GM19193 (cell line): ENCODE measurements at regions not wholly inside any gene's neighbourhood (a gene's known extent, or its start where the extent isn't known, plus 50 kb on each side); places are given as distances from the start of the nearest gene placed in this dataset.

Experiments
- POLR2A ChIP-seq: IDR thresholded peaks from 4 replicates; pipeline ENCODE4 v1.6.1; 2011; ENCODE audit not compliant: insufficient read depth, insufficient read length; ENCODE audit errors: extremely low read depth

DNA sequence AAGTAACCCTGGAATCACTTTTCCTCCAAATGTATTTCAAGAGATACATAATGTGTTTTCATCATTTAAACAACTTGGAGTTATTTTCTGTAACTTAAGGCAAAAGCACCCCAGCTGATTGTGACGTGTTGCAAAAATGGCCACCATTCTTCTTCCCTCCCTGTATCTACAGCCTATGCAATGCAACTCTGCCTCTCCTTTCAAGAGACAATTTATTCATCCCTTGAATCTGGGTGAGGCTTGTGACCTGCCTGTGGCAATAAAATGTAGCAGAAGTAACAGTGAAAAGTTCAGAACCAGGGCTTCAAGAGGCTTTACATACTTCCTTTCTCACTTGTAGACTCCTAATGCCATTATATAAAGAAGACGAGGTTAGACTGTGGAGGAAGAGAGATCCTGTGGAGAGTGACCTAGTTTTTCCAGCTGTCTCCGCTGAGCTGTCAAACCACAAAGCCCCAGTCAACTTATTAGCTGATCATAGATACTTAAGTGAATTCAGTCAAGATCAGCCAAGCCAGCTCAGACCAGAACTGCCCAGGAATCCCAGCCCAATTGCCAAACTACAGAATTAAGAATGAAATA, 81.0 kb upstream of the KLF3 start:
- no peak for TF ChIP-seq POLR2A

DNA sequence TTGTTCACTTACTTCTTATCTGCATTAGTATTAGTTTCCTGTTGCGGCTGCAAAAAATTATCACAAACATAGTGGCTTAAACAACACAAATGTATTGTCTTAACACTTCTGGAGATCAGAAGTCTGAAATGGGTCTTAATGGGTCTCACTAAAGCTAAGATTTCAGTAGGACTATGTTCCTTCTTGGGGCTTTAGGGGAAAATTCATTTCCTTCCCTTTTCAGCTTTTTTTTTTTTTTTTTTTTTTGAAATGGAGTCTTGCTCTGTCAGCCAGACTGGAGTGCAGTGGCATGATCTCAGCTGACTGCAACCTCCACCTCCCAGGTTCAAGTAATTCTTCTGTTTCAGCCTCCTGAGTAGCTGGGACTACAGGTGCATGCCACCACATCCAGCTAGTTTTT, 78.1 kb upstream of the KLF3 start:
- no peak for TF ChIP-seq POLR2A

DNA sequence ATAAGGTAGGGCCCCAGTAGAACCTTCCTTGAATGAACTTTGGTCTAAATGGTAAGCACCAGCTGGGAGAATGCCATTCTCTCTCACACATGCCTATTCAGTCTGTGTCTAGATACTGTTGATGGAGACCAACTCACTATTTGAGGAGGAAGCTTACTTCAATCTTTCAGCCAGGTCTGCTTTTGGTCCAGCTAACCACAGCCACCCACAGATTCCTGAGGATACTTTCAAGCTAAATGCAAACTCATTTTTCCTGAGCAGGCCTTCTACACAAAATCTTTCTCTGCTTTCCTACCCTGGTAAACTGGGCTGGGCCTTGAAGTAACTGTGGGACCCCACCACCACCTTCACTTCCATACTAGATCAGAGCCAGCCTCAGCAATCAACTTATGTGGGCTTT, 76.9 kb upstream of the KLF3 start:
- TF ChIP-seq POLR2A: no peak

DNA sequence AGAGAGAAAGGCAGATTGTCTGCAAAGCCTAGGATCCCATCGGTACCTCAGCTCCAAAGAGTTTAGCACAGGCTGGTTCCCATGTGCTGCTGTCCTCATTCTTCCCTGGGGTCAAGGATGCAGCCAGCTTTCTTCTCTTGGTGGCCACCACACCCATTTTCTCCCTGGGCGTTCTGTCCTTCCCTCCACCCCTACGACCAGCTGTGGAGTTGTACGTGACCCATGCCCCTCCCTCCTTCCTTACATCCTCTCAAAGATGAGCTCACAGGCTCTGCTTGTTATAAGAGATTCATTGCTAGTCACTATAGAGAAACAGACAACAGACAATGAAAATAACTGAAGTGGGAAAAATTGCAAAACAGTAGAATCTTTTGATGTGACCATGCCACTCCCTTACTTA, 74.0 kb upstream of the KLF3 start:
- no peak for TF ChIP-seq POLR2A

DNA sequence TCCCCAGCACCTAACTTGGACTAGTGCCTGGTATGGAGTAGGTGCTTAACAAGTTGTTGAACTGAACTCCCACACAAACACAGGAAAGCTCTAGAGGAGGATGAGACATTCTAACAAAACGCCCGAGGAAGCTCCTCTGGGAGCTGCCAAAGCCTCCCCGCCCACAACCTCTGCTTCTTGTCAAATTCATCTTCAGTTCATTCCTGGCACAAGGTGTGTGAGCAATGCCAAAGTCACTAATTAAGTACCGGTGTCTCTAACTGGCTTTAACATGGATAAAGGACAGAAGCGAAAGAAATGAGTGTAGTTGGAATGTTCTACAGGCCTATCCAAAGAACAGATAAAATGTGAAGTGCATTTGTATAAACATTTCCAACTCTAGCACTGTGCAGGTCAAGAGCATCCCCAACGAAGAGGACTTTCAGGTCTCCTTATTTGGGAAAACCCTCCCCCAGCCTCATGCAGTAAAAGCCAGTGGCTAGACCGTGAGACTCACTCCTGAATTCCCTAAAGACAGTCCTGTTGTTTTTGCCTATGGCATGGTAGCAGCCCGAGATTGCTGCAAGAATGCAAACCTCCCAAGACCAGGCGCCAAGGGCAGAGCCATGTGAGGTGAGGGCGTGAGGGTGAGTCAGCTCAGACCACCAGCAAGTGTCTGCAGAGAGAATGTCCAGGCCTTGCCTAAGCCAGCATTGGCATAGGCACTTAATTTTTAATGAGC, 72.2 kb upstream of the KLF3 start:
- no peak for TF ChIP-seq POLR2A

DNA sequence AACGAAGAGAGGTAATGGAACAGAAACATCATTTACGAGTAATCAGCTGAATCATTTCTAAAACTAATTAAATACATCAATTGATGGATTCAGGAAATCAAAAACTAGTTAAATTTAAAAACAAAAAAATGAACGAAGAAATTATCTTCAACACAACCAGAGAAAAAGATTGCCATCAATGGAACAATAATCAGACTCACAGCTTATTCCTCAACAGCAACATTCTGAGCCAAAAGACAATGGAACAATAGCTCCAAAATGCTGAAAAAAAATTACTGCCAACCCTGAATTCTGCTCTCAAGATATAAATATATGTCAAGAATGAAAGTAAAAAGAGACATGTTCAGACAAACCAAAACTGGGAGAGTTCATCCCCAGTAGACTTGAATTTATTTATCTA, 65.5 kb upstream of the KLF3 start:
- TF ChIP-seq POLR2A: no peak

DNA sequence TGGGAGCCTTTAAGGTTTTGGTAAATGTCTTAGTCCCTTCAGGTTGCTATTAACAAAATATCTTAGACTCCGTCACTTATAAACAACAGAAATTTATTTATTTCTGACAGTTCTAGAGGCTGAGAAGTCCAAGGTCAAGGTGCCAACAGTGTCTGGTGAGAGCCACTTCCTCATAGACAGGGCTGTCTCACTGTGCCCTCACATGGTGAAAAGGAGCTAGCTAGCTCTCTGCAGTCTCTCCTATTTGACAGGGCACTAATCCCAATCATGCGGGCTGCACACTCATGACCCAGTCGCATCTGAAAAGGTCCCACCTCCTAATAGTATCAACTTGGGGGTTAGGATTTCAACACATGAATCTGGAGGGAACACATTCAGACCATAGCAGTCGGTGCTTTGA, 63.4 kb upstream of the KLF3 start:
- no peak for TF ChIP-seq POLR2A

DNA sequence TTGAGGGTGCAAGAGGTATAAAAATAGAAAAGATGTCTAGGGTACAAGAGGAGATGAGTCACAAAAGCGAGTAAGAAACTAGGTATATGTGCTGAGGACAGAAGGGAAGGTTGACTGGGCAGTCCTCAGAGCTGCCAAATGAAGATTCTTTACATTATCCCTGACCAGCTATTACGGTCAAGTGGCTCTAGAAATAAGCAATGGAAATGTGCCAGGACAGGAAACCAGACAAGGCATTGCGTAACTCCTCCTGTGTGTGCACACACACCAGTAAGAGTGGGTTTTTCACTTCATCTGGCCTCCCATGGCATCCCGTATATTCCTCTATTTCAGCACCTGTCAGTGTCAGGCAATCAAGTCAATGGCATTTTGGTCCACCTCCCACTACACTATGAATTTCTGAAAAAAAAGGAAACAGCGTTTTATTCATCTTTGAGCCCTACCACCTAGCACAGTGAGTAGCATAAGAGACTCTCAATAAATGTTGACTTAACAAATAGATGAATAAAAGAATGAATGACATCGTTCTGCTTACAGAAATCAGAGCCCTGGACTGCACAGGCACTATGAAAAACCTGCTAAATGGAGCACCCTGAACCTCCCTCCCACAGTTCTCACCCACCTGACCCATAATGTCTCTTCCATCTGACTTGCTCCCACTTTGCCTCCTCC, 62.6 kb upstream of the KLF3 start:
- no peak for TF ChIP-seq POLR2A

DNA sequence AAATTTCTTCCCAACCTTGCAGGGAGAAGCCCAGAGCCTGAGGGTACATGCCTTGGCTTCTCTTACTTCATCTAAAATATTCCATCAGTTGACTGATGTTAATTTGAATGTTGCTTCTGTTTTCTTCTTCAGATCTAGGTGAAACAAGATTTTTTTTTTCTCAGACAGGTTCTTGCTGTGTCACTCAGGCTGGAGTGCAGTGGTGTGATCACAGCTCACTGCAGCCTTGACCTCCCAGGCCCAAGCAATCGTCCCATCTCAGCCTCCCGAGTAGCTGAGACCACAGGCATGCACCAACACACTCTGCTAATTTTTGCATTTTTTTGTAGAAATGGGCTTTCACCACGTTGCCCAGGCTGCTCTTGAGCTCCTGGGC, 62.1 kb upstream of the KLF3 start:
- TF ChIP-seq POLR2A: no peak

DNA sequence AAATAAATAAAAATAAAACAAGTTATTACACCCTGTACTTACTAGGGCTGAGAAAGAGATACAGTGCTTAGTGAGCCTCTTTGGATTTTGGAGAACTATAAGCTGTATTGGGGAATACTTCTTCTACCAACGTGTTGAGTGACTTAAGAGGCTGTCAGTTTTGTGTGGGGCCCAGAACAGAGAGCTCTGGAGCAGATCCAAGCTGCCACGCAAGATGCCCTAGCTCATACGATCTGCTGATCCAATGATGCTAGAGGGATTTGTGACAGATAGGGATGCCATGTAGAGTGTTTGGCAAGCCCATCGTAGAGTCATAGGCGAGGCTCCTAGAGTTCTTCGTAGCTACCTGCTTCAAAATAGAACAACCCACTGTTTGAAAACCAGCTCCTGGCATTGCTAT, 60.3 kb upstream of the KLF3 start:
- no peak for TF ChIP-seq POLR2A

DNA sequence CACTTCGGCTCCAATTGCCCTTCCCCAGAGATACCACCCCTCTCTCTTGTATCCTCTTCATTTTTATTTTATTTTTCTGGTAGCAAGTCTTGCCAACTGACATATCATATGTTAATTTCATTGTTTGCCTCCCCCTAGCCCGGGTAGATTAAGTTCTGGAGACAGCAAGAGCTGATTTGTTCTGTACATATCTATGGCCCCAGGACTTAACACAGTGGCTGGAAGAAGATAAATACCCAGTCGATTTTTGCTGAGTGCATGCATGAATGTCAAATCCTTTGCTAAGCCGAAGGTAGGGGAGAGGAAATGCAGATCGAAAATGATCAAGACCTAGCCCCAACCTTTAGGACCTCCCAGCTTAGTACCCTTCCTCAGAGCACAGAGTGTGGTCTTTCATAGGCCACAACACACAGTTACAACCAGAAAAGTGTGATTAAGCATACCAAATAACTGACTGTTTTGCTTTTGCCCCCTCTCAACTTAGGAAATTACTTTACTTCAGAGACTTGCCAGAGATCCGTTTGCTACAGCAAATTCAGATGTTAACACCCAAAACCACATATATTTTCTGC, 58.7 kb upstream of the KLF3 start:
- TF ChIP-seq POLR2A: no peak

DNA sequence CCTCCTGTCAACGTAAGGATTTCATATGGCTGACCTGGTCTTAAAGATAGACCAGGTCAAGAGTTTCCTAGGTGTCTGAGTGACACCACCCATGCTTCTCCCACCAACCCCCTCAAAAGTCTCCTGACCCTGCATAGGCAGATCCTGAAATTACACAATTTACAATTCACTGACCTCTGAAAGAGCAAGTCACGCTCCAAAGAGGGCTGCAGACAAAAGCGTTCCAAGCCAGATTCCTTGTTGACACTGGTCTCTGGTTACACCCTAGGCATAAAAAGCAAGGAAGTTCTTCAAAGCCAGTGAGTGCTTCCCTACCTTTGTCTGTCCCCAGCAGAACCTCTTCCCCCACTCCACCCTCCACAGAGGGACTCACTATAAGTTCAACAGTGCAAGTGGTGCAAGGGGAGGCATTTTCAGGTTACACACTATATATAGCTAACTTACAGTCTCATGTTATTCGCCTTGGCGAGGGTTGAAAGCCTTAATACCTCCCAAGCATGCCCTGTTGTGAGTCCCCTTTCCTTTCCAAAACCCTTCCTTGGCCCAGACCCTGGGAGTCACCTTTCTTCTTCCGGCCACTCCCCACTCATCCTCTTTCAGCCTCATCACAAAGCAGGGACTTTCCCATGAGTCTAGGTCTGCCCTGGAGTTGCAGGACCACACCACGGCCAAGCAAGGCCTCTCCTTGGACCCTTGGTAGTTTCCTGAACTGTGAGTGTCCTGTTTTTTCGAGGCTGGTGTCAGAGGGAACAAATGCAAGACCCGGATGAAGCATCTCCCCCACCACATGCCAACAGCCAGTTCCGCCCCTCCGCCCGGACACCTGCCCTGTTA, 58.0 kb upstream of the KLF3 start:
- TF ChIP-seq POLR2A: no peak

DNA sequence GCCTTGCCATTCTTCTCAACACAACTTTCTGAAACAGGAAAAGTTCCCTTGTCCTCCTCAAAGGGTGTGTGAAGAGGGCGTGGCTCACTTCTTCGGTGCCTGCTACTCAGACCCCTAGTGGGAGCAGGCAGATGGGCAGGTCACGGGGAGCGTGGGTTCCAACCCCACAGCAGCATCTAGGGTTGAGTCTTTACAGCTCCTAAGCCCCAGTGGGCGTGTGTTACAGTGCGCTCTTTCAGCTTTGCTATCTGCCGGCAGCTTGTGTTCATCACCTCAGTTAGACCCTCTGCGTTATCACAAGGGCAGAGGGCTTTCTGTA, 57.5 kb upstream of the KLF3 start:
- TF ChIP-seq POLR2A: no peak

DNA sequence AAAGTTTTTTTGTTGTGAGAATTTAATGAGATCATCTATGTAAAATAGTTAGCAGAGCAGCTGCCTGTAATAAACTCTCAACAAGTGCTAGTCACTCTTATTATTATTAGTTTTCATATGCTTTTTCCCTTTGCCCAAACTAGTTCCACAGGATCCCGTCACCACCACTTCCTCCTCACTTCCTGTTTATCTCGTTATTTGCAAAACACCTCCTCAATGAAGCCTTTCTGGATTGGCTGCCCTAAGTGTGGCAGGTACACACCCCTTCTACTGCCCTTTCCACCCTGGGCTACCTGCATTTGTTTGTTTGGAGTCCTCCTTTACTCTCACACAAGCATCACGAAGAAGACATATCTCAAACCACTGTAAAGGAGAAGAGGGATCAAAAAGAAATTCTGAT, 54.4 kb upstream of the KLF3 start:
- TF ChIP-seq POLR2A: no peak

DNA sequence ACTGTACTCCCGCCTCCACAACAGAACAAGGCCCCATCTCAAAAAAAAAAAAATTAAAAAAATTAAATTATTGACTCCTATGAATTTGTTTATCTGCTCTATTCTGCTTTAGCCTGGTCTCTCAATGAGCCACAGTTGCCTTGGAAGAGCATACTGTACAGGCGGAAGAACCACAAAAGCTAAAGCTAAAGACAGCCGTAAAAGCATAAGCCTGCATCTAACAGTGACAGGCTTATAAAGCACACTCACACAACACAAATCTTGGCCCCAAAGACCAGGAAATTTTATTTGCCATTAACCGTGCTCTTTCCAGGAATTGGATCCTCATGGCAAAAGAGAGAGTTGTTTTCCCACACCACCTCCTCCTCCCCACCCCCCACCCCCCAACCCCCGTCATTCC, 53.5 kb upstream of the KLF3 start:
- TF ChIP-seq POLR2A: no peak
